Panc1 (cell line): ENCODE measurements at regions not wholly inside any gene's neighbourhood (a gene's known extent, or its start where the extent isn't known, plus 50 kb on each side); places are given as distances from the start of the nearest gene placed in this dataset.

Experiments used
- ATAC-seq: fragments of 200-7000 bp; cut with Tn5 transposase; 2 replicates; pipeline ENCODE4 v1.9.1; 2020; ENCODE audit warnings: mild to moderate bottlenecking, moderate library complexity
- BruUV-seq: library from RNA; stranded (reverse); fragments of 400-500 nt; replicated peaks from 2 replicates; lab custom pipeline; 2021; lab: Mats Ljungman, UMichigan
- CTCF ChIA-PET: fragments of 300-600 bp; sonication (Branson Sonifier 250); formaldehyde crosslinking; loops from one replicate; lab custom pipeline; 2022; ENCODE audit warnings: antibody characterized with exemption; lab: Charles Lee
- POLR2A ChIA-PET: fragments of 300-600 bp; sonication (Branson Sonifier 250); formaldehyde crosslinking; loops from one replicate; lab custom pipeline; 2022; ENCODE audit warnings: antibody characterized with exemption; lab: Charles Lee
- DNase-seq: peaks from one replicate; pipeline ENCODE4 v3.0.0-alpha.2; 2010; ENCODE audit warnings: low read depth, low spot score
- H3K27ac ChIP-seq: 2 replicates; pipeline ENCODE4 v1.5.1; 2011; ENCODE audit warnings: mild to moderate bottlenecking, low read length, inconsistent platforms
- H3K27me3 ChIP-seq: fragments of 200-500 bp; sonication (Bioruptor generic); 2 replicates; pipeline ENCODE4 v1.6.0; 2014; ENCODE audit warnings: low read length, inconsistent platforms; ENCODE audit not compliant: control insufficient read depth, insufficient read depth
- H3K36me3 ChIP-seq: fragments of 200-500 bp; sonication (Bioruptor generic); 2 replicates; pipeline ENCODE4 v1.5.1; 2014; ENCODE audit warnings: inconsistent platforms, mild to moderate bottlenecking, low read length, moderate library complexity; ENCODE audit not compliant: control insufficient read depth, insufficient read depth
- H3K4me1 ChIP-seq: 2 replicates; pipeline ENCODE4 v1.5.1; 2011; ENCODE audit warnings: inconsistent platforms, mild to moderate bottlenecking, low read length, moderate library complexity; ENCODE audit not compliant: control insufficient read depth, insufficient read depth
- H3K4me3 ChIP-seq, 2 experiments: 2 replicates each; pipeline ENCODE4 v1.5.1; 2011 to 2012; ENCODE audit warnings: low read depth in 2 of 2, low read length in 2 of 2, mild to moderate bottlenecking in 2 of 2, inconsistent platforms in 1 of 2, moderate library complexity in 1 of 2
- H3K9me3 ChIP-seq: fragments of 200-500 bp; sonication (Bioruptor generic); 2 replicates; pipeline ENCODE4 v1.5.1; 2014; ENCODE audit warnings: low read depth, mild to moderate bottlenecking, inconsistent platforms, low read length, moderate library complexity; ENCODE audit not compliant: control insufficient read depth, insufficient read depth
- POLR2AphosphoS5 ChIP-seq: IDR thresholded peaks from 2 replicates; pipeline ENCODE4 v1.6.1; 2012; ENCODE audit warnings: mild to moderate bottlenecking, low read depth, low read length, moderate library complexity
- SIN3A ChIP-seq: IDR thresholded peaks from 2 replicates; pipeline ENCODE4 v1.6.1; 2012; ENCODE audit warnings: low read depth, mild to moderate bottlenecking, low read length, moderate library complexity, borderline replicate concordance; ENCODE audit not compliant: insufficient read depth
- TCF7L2 ChIP-seq: IDR thresholded peaks from 2 replicates; pipeline ENCODE4 v1.6.1; 2011; ENCODE audit warnings: mild to moderate bottlenecking, low read depth, low read length, inconsistent platforms
- in situ Hi-C: cut with HindIII; loops from 2 replicates; pipeline ENCODE4 v1.10.0; 2016; ENCODE audit warnings: low sequenced_read_pairs, low pct_unique_long_range_greater_than_20kb
- intact Hi-C: fragments of 100-400 bp; cut with micrococcal nuclease; formaldehyde crosslinking; loops from one replicate; pipeline ENCODE4 v1.10.0; 2022; ENCODE audit not compliant: unreplicated experiment
- TF ChIP-seq, protein P1 (sequence below), 2 experiments: IDR thresholded peaks; 2 replicates each; pipeline ENCODE4 v1.6.1; 2011 to 2012; ENCODE audit warnings: low read depth in 2 of 2, control low read depth in 1 of 2, low read length in 1 of 2, mild to moderate bottlenecking in 1 of 2, moderate library complexity in 1 of 2; ENCODE audit not compliant: insufficient read depth in 1 of 2
- TF ChIP-seq, protein P2 (sequence below): fragments of 450-650 bp; IDR thresholded peaks from 2 replicates; pipeline ENCODE4 v1.5.1; 2017; ENCODE audit warnings: mild to moderate bottlenecking

DNA sequence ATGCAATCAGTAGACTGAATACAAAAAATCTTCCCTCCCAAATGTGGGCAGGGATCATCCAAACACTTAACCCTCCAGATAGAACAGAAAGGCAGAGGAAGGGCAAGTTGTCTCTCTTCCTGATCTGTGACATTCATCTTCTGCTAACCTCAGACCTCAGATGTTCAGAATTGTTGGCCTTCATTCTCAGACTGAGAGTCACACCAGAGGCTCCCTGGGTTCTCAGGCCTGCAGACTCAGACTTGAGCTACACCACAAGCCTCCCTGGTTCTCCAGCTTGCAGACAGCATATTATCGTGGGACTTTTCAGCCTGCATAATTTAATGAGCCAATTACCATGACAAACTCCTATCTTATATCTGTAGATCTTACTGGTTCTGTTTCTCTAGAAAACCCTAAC lies 1471.6 kb upstream of the ADGRL3 start:
- in situ Hi-C loops (no loop called here), intact Hi-C loops (no loop called here)
- TF ChIP-seq, protein P1, sequence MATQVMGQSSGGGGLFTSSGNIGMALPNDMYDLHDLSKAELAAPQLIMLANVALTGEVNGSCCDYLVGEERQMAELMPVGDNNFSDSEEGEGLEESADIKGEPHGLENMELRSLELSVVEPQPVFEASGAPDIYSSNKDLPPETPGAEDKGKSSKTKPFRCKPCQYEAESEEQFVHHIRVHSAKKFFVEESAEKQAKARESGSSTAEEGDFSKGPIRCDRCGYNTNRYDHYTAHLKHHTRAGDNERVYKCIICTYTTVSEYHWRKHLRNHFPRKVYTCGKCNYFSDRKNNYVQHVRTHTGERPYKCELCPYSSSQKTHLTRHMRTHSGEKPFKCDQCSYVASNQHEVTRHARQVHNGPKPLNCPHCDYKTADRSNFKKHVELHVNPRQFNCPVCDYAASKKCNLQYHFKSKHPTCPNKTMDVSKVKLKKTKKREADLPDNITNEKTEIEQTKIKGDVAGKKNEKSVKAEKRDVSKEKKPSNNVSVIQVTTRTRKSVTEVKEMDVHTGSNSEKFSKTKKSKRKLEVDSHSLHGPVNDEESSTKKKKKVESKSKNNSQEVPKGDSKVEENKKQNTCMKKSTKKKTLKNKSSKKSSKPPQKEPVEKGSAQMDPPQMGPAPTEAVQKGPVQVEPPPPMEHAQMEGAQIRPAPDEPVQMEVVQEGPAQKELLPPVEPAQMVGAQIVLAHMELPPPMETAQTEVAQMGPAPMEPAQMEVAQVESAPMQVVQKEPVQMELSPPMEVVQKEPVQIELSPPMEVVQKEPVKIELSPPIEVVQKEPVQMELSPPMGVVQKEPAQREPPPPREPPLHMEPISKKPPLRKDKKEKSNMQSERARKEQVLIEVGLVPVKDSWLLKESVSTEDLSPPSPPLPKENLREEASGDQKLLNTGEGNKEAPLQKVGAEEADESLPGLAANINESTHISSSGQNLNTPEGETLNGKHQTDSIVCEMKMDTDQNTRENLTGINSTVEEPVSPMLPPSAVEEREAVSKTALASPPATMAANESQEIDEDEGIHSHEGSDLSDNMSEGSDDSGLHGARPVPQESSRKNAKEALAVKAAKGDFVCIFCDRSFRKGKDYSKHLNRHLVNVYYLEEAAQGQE (IDR thresholded peaks at IDR 0.05; ENCODE audit: insufficient read depth in 1 of 2, low read depth in 2 of 2, low read length in 1 of 2) = no peak
- TF ChIP-seq POLR2AphosphoS5 (no peak), SIN3A (no peak), TCF7L2 (no peak)
- TF ChIP-seq, protein P2, sequence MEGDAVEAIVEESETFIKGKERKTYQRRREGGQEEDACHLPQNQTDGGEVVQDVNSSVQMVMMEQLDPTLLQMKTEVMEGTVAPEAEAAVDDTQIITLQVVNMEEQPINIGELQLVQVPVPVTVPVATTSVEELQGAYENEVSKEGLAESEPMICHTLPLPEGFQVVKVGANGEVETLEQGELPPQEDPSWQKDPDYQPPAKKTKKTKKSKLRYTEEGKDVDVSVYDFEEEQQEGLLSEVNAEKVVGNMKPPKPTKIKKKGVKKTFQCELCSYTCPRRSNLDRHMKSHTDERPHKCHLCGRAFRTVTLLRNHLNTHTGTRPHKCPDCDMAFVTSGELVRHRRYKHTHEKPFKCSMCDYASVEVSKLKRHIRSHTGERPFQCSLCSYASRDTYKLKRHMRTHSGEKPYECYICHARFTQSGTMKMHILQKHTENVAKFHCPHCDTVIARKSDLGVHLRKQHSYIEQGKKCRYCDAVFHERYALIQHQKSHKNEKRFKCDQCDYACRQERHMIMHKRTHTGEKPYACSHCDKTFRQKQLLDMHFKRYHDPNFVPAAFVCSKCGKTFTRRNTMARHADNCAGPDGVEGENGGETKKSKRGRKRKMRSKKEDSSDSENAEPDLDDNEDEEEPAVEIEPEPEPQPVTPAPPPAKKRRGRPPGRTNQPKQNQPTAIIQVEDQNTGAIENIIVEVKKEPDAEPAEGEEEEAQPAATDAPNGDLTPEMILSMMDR = no peak
- Histone ChIP-seq H3K27me3 (no peaks in the 10 kb centered on the region), H3K4me3 (no peak overlapping the region), H3K27ac (no peak overlapping the region), H3K9me3 (no peaks in the 10 kb centered on the region), H3K4me1 (no peaks in the 10 kb centered on the region), H3K36me3 (no peaks in the 10 kb centered on the region)
- ATAC-seq = no peak
- POLR2A ChIA-PET = no interaction called here
- DNase-seq = no peak
- BruUV-seq = no TSS peak
- CTCF ChIA-PET = no interaction called here

DNA sequence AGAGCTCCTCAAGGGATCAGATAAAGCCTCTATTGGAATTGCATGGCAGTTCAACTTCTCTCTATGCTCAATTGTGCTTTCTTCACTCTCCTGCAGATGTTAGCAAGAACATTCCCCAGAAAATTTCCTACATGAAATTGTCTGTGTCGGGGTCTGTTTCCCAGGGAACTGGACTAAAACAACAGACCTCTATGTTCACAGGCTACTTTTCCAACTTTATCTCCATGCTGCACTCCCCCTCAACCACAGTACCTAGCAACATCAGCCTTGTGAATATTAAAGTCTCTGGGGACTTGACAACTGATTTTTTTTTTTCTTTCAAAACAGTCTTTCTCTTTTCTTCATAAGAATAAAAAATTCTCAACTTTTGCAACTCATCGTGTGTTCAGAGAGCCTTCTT lies 1470.8 kb upstream of the ADGRL3 start:
- BruUV-seq = no TSS peak
- no peaks in the 10 kb centered on the region for H3K4me1 ChIP-seq
- ChIA-PET POLR2A (no interaction called here), CTCF (no interaction called here)
- no peak overlapping the region for H3K4me3 ChIP-seq
- no peak for DNase-seq
- H3K9me3 ChIP-seq = no peaks in the 10 kb centered on the region
- intact Hi-C loops (no loop called here), in situ Hi-C loops (no loop called here)
- no peaks in the 10 kb centered on the region for H3K36me3 ChIP-seq
- H3K27ac ChIP-seq = no peak overlapping the region
- no peaks in the 10 kb centered on the region for H3K27me3 ChIP-seq
- TF ChIP-seq POLR2AphosphoS5 (no peak), TCF7L2 (no peak), SIN3A (no peak)
- TF ChIP-seq, protein P2 = no peak
- TF ChIP-seq, protein P1 (IDR thresholded peaks at IDR 0.05; ENCODE audit: insufficient read depth in 1 of 2, low read depth in 2 of 2, low read length in 1 of 2) = no peak
- ATAC-seq = no peak
